A673 (cell line): ENCODE measurements at regions not wholly inside any gene's neighbourhood (a gene's known extent, or its start where the extent isn't known, plus 50 kb on each side); places are given as distances from the start of the nearest gene placed in this dataset.
"Not testable (repeated sequence)": the region's sequence is repeated elsewhere in the genome, so short reads cannot be mapped to it uniquely, and the experiment has no call there.

Experiments
- CTCF ChIP-seq: fragments of 300-800, 200-600 bp; sonication (generic); conservative IDR thresholded peaks from 2 replicates; pipeline ENCODE4 v1.5.1; 2017; ENCODE audit warnings: low read depth, mild to moderate bottlenecking, antibody characterized with exemption, low read length, moderate library complexity, mixed read lengths
- EZH2 ChIP-seq: fragments of 200-600 bp; sonication (generic); IDR thresholded peaks from 2 replicates; pipeline ENCODE4 v1.6.1; 2017; ENCODE audit warnings: borderline replicate concordance, low read depth, mild to moderate bottlenecking, mixed read lengths, antibody characterized with exemption, low read length; ENCODE audit not compliant: poor library complexity, severe bottlenecking

GRCh38 chr4:118631321-118632050 lies 53.7 kb upstream of the METTL14 start:
- TF ChIP-seq EZH2, CTCF: not testable (repeated sequence)
